K562 (cell line): ENCODE measurements at regions not wholly inside any gene's neighbourhood (a gene's known extent, or its start where the extent isn't known, plus 50 kb on each side); places are given as distances from the start of the nearest gene placed in this dataset.

Experiments
- DACH1 ChIP-seq: fragments of 450-650 bp; IDR thresholded peaks from 2 replicates; pipeline ENCODE4 v1.6.1; 2018; ENCODE audit not compliant: partially characterized antibody
- TF ChIP-seq, protein P1 (sequence below): sonication (generic); formaldehyde crosslinking; IDR thresholded peaks from 2 replicates; pipeline ENCODE4 v1.9.0; 2022; ENCODE audit warnings: mild to moderate bottlenecking, missing genetic modification reagents

DNA sequence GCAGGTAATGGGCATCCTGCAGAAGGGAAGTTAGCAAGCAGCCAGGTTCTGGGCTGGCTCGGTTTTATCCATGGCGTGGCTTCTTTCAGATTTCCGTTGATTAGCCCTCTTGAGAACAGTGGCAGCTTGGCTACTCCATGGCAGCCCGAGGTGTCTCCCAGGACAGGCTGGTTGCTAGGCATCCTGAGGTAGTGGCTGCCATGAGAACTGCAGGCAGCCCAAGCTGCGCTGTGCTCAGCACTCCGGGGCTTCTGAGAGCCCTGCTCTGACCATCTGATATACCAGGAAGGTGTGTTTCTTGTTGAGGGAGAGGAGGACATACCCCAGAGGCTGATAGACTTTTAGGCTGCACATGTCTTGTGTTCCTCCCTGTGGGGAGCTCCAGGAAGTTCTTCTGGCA, 253.4 kb upstream of the CASK start:
- TF ChIP-seq, protein P1, sequence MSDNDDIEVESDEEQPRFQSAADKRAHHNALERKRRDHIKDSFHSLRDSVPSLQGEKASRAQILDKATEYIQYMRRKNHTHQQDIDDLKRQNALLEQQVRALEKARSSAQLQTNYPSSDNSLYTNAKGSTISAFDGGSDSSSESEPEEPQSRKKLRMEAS, result no peak
- TF ChIP-seq DACH1, result no peak
